Liver (tissue), 8 donors: ENCODE measurements at regions not wholly inside any gene's neighbourhood (a gene's known extent, or its start where the extent isn't known, plus 50 kb on each side); places are given as distances from the start of the nearest gene placed in this dataset.

ENCODE experiments used
- DNase-seq: peaks from one replicate; pipeline ENCODE4 v3.0.0-alpha.2; 2017; ENCODE audit warnings: low spot score
- H3K27ac ChIP-seq, 2 donors: one replicate each; pipeline ENCODE4 v1.7.0; 2013; ENCODE audit warnings: inconsistent platforms in 2 of 2, low read length in 2 of 2, control low read depth in 1 of 2, low read depth in 1 of 2, mild to moderate bottlenecking in 1 of 2
- H3K27me3 ChIP-seq, 4 donors: one replicate each; pipeline versions ENCODE4 v1.6.1 to v1.7.0; 2013; ENCODE audit warnings: low read length in 3 of 4, inconsistent platforms in 1 of 4, mild to moderate bottlenecking in 1 of 4, moderate library complexity in 1 of 4; ENCODE audit not compliant: control insufficient read depth in 4 of 4, insufficient read depth in 4 of 4
- H3K36me3 ChIP-seq, 4 donors: one replicate each; pipeline versions ENCODE4 v1.6.1 to v1.7.0; 2013; ENCODE audit warnings: low read length in 3 of 4, mild to moderate bottlenecking in 3 of 4, low read depth in 1 of 4, moderate library complexity in 1 of 4; ENCODE audit not compliant: control insufficient read depth in 4 of 4, insufficient read depth in 3 of 4
- H3K4me1 ChIP-seq, 4 donors: one replicate each; pipeline versions ENCODE4 v1.6.1 to v1.7.0; 2013; ENCODE audit warnings: low read length in 3 of 4, mild to moderate bottlenecking in 3 of 4, moderate library complexity in 1 of 4; ENCODE audit not compliant: control insufficient read depth in 4 of 4, insufficient read depth in 4 of 4
- H3K4me3 ChIP-seq, 3 donors: one replicate each; pipeline versions ENCODE4 v1.6.1 to v1.7.0; 2013; ENCODE audit warnings: low read length in 3 of 3, control low read depth in 1 of 3, low read depth in 1 of 3, mild to moderate bottlenecking in 1 of 3
- H3K9ac ChIP-seq, 2 donors: one replicate each; pipeline ENCODE4 v1.7.0; 2013; ENCODE audit warnings: low read length in 2 of 2, mild to moderate bottlenecking in 2 of 2, moderate library complexity in 2 of 2, control low read depth in 1 of 2, low read depth in 1 of 2
- H3K9me3 ChIP-seq, 4 donors: one replicate each; pipeline versions ENCODE4 v1.6.1 to v1.7.0; 2013; ENCODE audit warnings: low read length in 3 of 4; ENCODE audit not compliant: control insufficient read depth in 4 of 4
- ATF3 ChIP-seq: IDR thresholded peaks from 2 replicates; pipeline ENCODE4 v1.6.1; 2016; ENCODE audit warnings: antibody characterized with exemption
- CTCF ChIP-seq: fragments of 150-350 bp; IDR thresholded peaks from 2 replicates; pipeline ENCODE4 v1.5.1; 2017; ENCODE audit warnings: improper control_type of control experiment, low read depth, low read length; ENCODE audit not compliant: missing input control
- EGR1 ChIP-seq, 2 donors: IDR thresholded peaks; 2 replicates each; pipeline ENCODE4 v1.6.1; 2016 to 2018; ENCODE audit warnings: antibody characterized with exemption in 2 of 2, low read depth in 2 of 2
- FOXA1 ChIP-seq: IDR thresholded peaks from 2 replicates; pipeline ENCODE4 v1.6.1; 2016; ENCODE audit warnings: antibody characterized with exemption
- FOXA2 ChIP-seq: IDR thresholded peaks from 2 replicates; pipeline ENCODE4 v1.6.1; 2016; ENCODE audit warnings: antibody characterized with exemption
- GABPA ChIP-seq, 2 donors: IDR thresholded peaks in 1 of 2; conservative IDR thresholded peaks in 1 of 2; 2 replicates each; pipeline ENCODE4 v1.6.1; 2016; ENCODE audit warnings: antibody characterized with exemption in 2 of 2, mild to moderate bottlenecking in 1 of 2, moderate library complexity in 1 of 2
- HNF4A ChIP-seq, 2 donors: conservative IDR thresholded peaks; 2 replicates each; pipeline ENCODE4 v1.6.1; 2016; ENCODE audit warnings: antibody characterized with exemption in 2 of 2, mild to moderate bottlenecking in 2 of 2
- HNF4G ChIP-seq: IDR thresholded peaks from 2 replicates; pipeline ENCODE4 v1.6.1; 2016; ENCODE audit warnings: antibody characterized with exemption
- JUND ChIP-seq, 2 donors: IDR thresholded peaks; 2 replicates each; pipeline ENCODE4 v1.6.1; 2016; ENCODE audit warnings: antibody characterized with exemption in 2 of 2
- MAX ChIP-seq: IDR thresholded peaks from 2 replicates; pipeline ENCODE4 v1.6.1; 2016; ENCODE audit warnings: antibody characterized with exemption
- RAD21 ChIP-seq, 2 donors: IDR thresholded peaks; 2 replicates each; pipeline ENCODE4 v1.6.1; 2016; ENCODE audit warnings: antibody characterized with exemption in 2 of 2, mild to moderate bottlenecking in 2 of 2
- REST ChIP-seq: IDR thresholded peaks from 2 replicates; pipeline ENCODE4 v1.6.1; 2016; ENCODE audit warnings: antibody characterized with exemption, mild to moderate bottlenecking
- RXRA ChIP-seq, 2 donors: IDR thresholded peaks; 2 replicates each; pipeline ENCODE4 v1.6.1; 2017 to 2018; ENCODE audit warnings: antibody characterized with exemption in 2 of 2, mild to moderate bottlenecking in 1 of 2
- SP1 ChIP-seq: IDR thresholded peaks from 2 replicates; pipeline ENCODE4 v1.6.1; 2018; ENCODE audit warnings: antibody characterized with exemption, mild to moderate bottlenecking
- TAF1 ChIP-seq: conservative IDR thresholded peaks from 2 replicates; pipeline ENCODE4 v1.6.1; 2016; ENCODE audit warnings: antibody characterized with exemption, mild to moderate bottlenecking
- YY1 ChIP-seq: IDR thresholded peaks from 2 replicates; pipeline ENCODE4 v1.6.1; 2016; ENCODE audit warnings: antibody characterized with exemption, mild to moderate bottlenecking
- ZBTB33 ChIP-seq: IDR thresholded peaks from 2 replicates; pipeline ENCODE4 v1.6.1; 2016; ENCODE audit warnings: antibody characterized with exemption
- WGBS: extraction: QIAGEN DNeasy Blood & Tissue Kit; methylation state at CpG from one replicate; pipeline ENCODE4 v1.1.7; 2013; 5-methylcytosine and 5-hydroxymethylcytosine counted together
- donor health status: healthy.
- donor health status: healthy.
- donor health status: healthy.
- donor health status: healthy.
- donor health status: healthy.

GRCh38 chr4:19262467-19262866 lies 989.2 kb upstream of the SLIT2 start:
- H3K27me3 ChIP-seq, result no peaks in the 10 kb centered on the region
- H3K4me1 ChIP-seq, result no peaks in the 10 kb centered on the region
- no peak overlapping the region for H3K27ac ChIP-seq
- H3K4me3 ChIP-seq, result no peak overlapping the region
- no peak overlapping the region for H3K9ac ChIP-seq
- DNase-seq, result no peak
- TF ChIP-seq ATF3 (no peak), REST (no peak), GABPA (IDR thresholded peaks at IDR 0.05 in 1 of 2, conservative IDR thresholded peaks at IDR 0.05 in 1 of 2) (no peak), FOXA2 (no peak)
- WGBS, result 69% methylated on average over 2 of the region's 2 CpGs
- H3K9me3 ChIP-seq, result no peaks in the 10 kb centered on the region
- no peaks in the 10 kb centered on the region for H3K36me3 ChIP-seq

- TF ChIP-seq RXRA (IDR thresholded peaks at IDR 0.05) (no peak), EGR1 (IDR thresholded peaks at IDR 0.05; ENCODE audit: low read depth in 2 of 2) (no peak), REST (no peak), SP1 (no peak), GABPA (IDR thresholded peaks at IDR 0.05 in 1 of 2, conservative IDR thresholded peaks at IDR 0.05 in 1 of 2) (no peak), TAF1 (no peak), FOXA1 (no peak), RAD21 (IDR thresholded peaks at IDR 0.05) (no peak), MAX (no peak), FOXA2 (no peak), YY1 (no peak), HNF4G (no peak), HNF4A (conservative IDR thresholded peaks at IDR 0.05) (no peak), CTCF (no peak), ZBTB33 (no peak), ATF3 (no peak), JUND (IDR thresholded peaks at IDR 0.05) (no peak)
- Histone ChIP-seq H3K4me3 (no peak overlapping the region), H3K36me3 (no peaks in the 10 kb centered on the region), H3K9me3 (no peaks in the 10 kb centered on the region), H3K9ac (no peak overlapping the region), H3K27me3 (no peaks in the 10 kb centered on the region), H3K4me1 (no peaks in the 10 kb centered on the region), H3K27ac (no peak overlapping the region)
- WGBS, result 39% methylated on average over 2 of the region's 2 CpGs
- no peak for DNase-seq
Measured at GRCh38 chr4:19260346-19260745, 991.4 kb upstream of the SLIT2 start.
